HepG2 (cell line): ENCODE measurements at regions not wholly inside any gene's neighbourhood (a gene's known extent, or its start where the extent isn't known, plus 50 kb on each side); places are given as distances from the start of the nearest gene placed in this dataset.

Experiments used
- HES4 ChIP-seq: sonication (generic); formaldehyde crosslinking; IDR thresholded peaks from 2 replicates; pipeline ENCODE4 v1.9.0; 2021; ENCODE audit warnings: mild to moderate bottlenecking, missing genetic modification reagents, borderline replicate concordance
- ISL2 ChIP-seq: sonication (generic); formaldehyde crosslinking; IDR thresholded peaks from 2 replicates; pipeline ENCODE4 v1.5.0; 2020; ENCODE audit warnings: missing genetic modification reagents
- NR2F2 ChIP-seq: IDR thresholded peaks from 2 replicates; pipeline ENCODE4 v1.6.1; 2012; ENCODE audit warnings: low read depth, inconsistent platforms, borderline replicate concordance
- PCBP1 ChIP-seq: fragments of 200-400 bp; formaldehyde crosslinking; IDR thresholded peaks from 2 replicates; pipeline ENCODE4 v1.6.1; 2017; ENCODE audit warnings: mild to moderate bottlenecking, low read depth, low read length, borderline replicate concordance
- UBTF ChIP-seq: sonication (generic); formaldehyde crosslinking; IDR thresholded peaks from 2 replicates; pipeline ENCODE4 v1.4.0; 2020; ENCODE audit warnings: mild to moderate bottlenecking, missing genetic modification reagents
- ZNF407 ChIP-seq: sonication (generic); formaldehyde crosslinking; IDR thresholded peaks from one replicate; pipeline ENCODE4 v1.5.1; 2020; ENCODE audit warnings: mild to moderate bottlenecking, missing genetic modification reagents; ENCODE audit errors: not compliant biosample characterization
- ZNF644 ChIP-seq: IDR thresholded peaks from 2 replicates; pipeline ENCODE4 v1.6.1; 2016; ENCODE audit warnings: low read depth

GRCh38 chr7:25304691-25305090 is 76.4 kb upstream of the NPVF start (continued):
- TF ChIP-seq ZNF407 (CRISPR knock-in tag) (no peak), PCBP1 (no peak), ZNF644 (CRISPR knock-in tag) (no peak), ISL2 (CRISPR knock-in tag) (no peak), UBTF (no peak), NR2F2 (no peak), HES4 (CRISPR knock-in tag) (no peak)
